Dermis microvascular lymphatic vessel endothelial cell (primary cell): ENCODE measurements at regions not wholly inside any gene's neighbourhood (a gene's known extent, or its start where the extent isn't known, plus 50 kb on each side); places are given as distances from the start of the nearest gene placed in this dataset.
"Not testable (repeated sequence)": the region's sequence is repeated elsewhere in the genome, so short reads cannot be mapped to it uniquely, and the experiment has no call there.

Source experiments
- DNase-seq, 2 donors: peaks; one replicate each; pipeline versions ENCODE4 v3.0.0 to v3.0.0-alpha.2; 2010; ENCODE audit warnings: low read depth in 2 of 2

DNA sequence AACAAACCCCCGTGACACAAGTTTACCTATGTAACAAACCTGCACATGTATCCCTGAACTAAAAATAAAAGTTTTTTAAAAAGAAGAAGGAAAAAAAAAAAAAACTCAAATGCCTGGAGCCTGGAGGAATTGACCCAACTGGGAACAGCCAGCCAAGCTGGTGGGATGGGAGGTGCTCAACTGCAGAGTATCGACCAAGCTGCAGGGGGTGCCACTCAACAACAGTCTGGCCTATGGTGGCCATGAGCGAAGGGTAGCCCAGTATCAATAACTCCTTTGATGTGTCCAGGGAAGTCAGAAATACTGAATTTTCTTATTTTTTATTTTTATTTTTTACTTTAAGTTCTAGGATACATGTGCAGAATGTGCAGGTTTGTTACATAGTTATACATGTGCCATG, 310.3 kb upstream of the DLGAP1 start:
- DNase-seq: no peak

DNA sequence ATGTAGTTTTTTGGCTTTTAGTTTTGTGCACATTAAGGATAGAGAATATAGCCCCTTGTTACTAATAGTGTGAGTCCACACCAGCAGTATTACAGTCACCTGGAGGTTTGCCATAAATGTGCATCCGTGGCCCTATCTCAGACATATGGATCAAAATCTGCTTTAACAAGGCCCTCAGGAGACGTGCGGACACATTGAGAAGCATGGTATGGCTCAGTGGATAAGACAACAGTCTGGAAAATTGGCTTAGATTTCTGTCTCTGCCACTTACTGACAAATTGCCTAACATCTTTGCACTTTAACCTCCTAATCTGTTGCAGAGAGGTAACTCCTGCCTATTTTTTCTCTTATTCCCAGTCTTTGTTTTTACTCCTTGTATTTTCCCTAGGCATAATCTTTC, 307.2 kb upstream of the DLGAP1 start:
- no peak for DNase-seq

DNA sequence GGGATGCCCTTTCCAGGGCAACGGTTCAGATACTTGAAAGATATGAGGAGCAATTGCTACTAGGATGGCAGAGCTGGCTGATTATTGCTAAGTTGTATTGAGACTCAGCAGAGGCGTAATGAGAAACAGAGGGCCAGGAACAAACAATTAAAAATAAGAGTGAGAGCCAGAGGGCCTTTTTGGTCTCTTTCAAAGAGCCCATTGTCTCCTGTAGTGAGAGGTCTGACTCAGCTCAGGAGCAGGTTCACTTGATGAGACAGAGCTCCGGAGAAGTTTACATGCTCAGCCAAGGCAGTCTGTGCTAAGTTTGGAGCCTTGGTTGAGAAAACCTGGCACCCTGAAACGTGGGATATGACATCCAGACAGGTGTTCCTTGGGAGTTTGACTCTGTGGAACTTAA, 303.9 kb upstream of the DLGAP1 start:
- DNase-seq: no peak

DNA sequence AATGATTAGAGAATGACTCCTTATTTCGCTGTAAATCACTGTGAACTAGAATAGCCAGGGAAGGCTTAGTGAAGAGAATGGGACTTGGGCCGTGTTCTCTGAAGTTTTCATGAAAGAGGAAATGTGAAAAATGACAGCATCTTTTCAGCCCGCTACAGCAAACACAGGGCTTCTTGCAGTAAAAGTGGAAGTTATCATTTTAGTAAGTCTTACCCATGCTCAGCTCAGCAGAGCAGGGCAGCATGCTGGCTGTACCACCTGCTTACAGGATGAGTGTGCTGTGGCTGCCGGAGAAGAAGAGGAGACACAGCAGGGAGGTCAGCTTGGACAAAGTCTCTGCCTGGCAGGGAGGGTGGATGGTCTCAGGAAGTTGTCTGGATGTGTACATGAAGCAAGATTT, 300.7 kb upstream of the DLGAP1 start:
- DNase-seq: no peak

DNA sequence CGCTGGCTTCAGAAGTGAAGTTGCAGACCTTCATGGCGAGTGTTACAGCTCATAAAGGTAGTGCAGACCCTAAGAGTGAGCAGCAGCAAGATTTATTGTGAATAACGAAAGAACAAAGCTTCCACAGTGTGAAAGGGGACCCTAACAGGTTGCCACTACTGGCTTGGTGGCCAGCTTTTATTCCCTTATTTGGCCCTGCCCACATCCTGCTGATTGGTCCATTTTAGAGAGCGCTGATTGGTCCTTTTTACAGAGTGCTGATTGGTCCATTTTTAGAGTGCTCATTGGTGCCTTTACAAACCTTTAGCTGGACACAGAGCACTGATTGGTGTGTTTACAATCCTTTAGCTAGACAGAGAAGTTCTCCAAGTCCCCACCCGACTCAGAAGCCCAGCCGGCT, 298.0 kb upstream of the DLGAP1 start:
- DNase-seq: not testable (repeated sequence)

DNA sequence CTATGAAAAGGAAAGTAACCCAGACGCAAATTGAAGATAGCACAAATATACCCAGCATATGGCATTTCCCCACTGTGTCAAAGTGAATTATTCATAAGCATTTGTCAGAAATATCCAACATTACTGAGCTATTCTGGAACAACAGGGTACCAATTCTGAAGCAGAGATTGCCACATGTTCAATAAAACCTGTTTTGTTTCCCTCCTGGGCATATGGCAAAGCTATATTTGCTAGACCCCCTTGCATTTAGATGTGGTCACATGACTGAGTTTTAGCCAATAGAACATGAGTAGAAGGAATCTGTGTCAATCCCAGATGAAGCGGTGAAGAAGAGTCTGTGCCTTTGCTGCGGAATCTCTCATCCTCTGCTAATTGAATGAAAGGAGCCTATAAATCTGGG, 296.4 kb upstream of the DLGAP1 start:
- DNase-seq: no peak

DNA sequence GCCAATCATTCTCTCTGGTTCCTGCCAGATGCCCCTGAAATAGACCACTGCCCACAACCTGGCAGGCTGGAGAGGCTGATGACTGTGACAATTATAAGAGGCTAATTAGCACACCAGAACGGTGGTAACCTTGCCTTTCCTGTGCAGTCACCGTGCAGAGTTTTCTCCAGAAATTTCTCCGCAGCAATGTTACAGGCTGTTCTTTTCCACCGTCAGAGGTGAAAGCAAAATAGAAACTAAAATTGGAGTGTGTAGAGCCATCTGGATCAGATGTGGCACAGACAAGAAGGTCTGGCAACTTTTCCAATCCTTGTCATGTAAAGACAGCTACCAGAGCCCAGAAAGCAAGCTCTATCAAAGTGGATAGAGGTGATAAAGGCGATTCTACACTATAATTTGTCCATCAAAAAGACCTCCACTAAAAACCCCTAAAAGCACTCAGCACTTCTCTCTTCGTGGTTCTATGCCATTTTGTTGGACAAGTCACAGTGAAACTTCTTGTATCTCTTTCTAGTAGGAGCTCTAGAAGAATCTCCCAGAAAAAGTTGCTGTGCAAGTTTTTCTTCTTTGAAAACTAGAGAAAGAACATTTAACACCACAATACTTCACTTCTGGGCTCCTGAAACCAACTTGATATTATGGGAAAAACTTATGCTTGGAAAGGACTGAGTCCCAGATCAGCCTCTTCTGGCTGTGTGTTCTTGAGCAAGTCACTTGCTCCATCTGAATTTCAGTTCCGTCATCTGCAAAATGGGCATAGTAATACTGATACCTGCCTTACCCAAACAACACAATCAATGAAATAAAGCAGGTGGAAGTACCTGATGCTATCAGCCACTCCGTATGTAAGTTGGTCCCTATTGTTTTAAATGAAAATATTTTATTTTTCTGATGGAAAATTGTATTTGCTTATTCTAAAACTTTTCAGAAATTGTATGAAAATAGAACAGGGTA, 295.6 kb upstream of the DLGAP1 start:
- no peak for DNase-seq

DNA sequence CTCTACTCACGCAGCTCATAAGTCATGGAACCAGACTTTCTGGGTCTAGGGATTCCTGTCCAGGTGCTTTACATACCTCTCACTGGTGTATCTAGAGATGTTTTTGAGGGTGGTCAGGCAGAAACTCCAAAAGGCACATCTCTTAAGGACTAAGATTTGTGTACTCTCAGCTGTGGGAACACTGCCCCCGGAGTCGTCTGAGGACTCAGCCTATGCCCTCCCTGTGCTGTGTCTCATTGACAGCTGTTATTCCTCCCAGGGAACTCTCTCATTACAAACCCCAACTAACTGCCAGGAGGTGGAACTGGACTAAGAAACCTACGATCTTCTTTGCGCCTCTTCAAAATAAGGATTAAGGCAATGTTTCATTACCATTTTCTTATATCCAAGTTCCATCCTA, 293.9 kb upstream of the DLGAP1 start:
- DNase-seq: no peak

DNA sequence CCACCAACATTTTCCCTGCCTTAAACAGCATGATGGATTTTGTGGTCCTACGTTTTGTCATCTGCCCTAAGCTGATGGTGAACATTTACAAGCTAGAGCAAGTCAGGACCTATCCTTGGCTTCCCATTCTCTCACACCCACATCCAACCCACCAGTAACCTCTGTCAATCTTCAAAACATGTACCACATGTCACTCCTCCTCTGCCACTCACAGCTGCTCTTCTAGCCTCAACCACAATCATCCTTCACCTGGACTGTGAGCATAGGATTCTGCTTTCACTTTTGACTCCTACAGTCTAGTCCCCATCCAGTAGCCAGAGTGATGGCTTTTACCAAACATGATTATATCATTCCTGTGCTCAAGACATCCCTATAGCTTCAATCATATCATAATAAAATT, 279.8 kb upstream of the DLGAP1 start:
- no peak for DNase-seq

DNA sequence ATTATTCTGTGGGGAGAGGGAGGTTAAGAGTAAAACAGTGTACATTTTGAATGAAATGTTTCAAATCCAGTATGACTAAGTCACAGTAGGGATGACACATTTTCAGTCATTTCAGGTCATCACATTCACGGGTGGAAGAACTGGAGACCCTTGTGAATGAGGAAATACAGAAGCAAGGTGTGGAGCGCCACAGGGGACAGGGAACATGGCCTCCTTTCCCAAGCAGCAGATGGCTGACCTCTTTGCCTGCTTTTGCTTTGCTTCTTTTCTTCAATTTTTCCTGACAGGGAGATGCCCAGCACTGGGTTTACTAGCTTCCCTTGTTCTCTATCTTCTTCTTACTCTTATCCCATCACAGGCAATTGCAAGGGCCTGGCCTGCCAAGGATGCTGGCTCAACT, 278.9 kb upstream of the DLGAP1 start:
- no peak for DNase-seq

DNA sequence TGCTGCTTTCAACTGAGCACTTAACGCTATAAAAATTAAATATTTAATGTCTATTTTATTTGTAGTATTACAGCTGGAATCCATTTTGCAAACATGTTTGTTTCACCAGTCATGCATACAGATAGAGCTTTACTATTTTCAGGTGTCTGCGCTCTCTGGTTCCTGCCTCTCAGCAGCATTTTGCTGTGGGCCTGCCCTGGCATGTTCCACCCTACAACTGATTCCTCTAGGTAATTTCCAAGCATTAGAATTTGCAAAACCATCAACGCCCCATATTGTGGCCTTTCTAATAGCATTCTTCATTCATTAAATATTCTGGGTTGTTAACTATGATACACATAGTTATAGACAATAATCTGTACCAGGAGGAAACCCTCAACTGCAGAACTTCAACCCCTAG, 266.4 kb upstream of the DLGAP1 start:
- no peak for DNase-seq

DNA sequence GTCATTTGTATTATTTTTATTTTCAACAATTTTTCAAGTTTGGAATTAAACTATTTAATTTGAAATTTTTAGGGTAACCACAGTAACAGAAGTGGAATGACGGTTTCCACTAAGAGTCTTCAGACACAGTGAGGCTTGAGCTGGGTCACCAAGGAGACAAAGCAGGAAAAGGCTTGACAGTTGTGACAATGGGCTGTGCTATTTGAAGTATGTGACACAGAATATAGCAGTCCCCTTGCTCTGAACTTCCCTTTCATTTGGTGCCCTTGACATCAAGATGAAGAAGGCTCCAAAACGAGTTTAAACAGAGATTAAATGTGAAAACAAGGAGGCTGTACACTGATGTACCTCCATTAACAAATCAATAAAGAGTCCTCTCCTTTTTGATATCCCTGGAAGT, 265.4 kb upstream of the DLGAP1 start:
- no peak for DNase-seq

DNA sequence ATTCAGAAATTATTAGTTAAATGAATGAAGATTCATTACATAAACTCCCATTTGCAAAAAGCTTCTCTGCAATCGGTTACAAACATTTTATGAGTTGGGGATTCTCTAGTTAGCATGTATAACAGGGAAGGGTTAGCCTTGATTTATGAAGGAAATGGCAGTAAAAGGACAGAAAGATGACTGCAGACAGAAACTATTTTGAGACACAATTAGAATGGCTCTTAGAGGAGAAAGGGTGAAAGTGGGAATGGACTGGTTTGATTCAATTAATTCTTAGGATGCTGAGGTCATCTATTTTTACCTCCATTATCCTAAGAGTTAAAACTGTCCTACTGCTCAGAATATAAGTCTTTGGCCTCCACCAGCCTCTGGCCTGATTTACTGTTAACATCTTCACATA, 250.8 kb upstream of the DLGAP1 start:
- DNase-seq: no peak

DNA sequence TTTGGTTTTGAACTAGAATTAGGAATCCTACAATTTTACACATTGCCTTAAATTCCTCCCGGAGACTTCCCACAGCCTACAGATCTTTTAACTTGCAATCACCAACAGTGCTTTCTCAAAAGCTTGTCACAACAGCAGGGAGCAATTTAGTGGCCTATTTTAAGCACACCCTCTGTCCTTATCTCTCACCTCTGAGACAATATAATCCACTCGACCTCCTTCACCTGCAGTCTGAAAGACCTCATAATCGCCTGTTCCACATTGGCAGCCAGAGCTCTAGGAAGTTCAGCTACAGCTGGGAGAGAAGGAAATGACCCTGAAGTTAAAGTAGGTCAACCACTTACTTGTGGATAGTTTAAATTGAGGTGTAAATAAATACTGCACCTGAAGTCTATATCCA, 249.7 kb upstream of the DLGAP1 start:
- no peak for DNase-seq

DNA sequence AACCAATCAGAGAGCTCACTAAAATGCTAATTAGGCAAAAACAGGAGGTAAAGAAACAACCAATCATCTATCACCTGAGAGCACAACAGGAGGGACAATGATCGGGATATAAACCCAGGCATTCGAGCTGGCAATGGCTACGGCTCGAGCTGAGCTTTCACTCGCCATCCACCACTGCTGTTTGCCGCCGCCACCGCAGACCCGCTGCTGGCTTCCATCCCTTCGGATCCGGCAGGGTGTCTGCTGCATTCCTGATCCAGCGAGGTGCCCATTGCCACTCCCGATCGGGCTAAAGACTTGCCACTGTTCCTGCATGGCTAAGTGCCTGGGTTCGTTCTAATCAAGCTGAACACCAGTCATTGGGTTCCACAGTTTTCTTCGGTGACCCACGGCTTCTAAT, 236.7 kb upstream of the DLGAP1 start:
- no peak for DNase-seq

DNA sequence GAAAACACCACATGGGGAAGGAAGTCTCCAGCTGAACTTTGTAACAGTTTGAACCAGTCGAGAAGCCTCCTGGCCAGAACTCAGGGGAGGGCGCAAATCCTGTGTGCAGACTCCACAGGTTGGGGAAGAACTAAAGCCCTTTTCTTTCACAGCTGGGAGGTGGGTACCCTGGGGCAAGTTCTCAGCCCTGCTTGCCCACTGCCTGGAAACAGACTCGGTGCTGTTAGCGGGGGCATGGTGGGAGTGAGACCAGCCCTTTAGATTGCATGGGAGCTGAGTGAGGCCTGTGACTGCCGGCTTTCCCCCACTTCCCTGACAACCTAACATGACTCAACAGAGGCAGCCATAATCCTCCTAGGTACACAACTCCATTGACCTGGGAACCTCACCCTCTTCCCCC, 223.6 kb upstream of the DLGAP1 start:
- DNase-seq: not testable (repeated sequence)

DNA sequence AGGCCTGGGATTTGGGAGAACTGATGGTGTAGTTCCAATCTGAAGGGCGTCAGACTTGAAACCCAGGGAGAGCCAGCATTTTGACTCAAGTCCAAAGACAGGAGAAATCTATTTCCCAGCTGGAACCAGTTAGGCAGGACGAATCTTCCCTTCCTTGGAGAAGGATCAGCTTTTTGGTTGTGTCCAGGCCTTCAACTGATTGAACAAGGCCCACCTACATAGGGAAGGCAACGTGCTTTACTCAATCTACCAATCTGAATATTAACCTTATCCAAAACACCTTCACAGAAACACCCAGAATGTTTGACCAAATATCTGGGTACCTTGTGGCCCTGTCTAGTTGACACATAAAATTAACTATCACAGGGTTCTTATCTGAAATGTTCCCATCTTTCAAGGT, 221.9 kb upstream of the DLGAP1 start:
- no peak for DNase-seq

DNA sequence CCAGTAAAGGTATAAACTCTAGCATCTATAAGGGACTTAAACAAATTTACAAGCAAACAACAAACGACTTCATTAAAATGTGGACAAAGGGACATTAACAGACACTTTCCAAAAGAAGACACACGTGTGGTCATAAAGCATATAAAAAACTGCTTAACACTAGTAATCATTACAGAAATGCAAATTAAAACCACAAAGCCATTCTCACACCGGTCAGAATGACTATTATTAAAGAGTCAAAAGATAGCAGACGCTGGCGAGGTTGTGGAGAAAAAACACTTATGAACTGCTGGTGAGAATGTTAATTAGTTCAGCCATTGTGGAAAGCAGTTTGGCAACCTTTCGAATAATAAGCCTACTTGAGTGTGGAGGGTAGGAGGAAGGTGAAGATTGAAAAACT, 217.1 kb upstream of the DLGAP1 start:
- DNase-seq: no peak

DNA sequence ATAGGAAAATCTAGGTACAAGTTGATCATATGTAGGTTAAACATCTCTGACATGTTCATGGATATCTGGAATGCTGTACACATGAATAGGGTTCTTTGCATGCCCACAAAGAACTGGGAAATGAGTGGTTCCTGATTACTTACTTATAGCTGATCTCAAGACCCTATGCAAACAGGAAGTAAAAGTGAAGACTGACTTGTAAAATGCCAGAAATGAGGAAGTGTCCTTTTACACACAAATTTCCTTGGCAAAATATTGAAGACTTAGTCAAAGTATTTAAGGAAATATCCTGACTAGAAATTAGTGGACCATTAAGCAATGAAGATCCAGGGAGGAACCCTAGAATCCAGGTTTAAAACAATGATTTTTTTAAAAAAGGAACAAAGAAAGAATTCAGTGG, 203.7 kb upstream of the DLGAP1 start:
- no peak for DNase-seq

DNA sequence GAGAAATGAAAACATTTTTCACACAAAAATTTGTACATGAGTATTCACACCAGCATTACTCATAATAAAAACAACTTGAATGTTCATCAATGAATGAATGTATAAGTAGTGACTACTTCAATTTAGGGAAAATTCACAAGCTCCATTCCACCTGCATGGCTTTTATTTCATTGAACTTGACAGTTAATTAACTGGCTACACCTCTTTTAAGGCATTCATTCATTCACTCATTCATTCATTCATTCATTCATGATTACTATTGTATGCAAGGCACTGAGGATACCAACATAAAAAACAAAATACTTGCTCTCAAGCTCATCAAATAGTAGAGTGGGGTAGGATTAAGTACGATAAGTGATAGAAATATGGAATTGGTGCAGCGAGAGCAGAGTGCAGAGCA, 198.3 kb upstream of the DLGAP1 start:
- no peak for DNase-seq

DNA sequence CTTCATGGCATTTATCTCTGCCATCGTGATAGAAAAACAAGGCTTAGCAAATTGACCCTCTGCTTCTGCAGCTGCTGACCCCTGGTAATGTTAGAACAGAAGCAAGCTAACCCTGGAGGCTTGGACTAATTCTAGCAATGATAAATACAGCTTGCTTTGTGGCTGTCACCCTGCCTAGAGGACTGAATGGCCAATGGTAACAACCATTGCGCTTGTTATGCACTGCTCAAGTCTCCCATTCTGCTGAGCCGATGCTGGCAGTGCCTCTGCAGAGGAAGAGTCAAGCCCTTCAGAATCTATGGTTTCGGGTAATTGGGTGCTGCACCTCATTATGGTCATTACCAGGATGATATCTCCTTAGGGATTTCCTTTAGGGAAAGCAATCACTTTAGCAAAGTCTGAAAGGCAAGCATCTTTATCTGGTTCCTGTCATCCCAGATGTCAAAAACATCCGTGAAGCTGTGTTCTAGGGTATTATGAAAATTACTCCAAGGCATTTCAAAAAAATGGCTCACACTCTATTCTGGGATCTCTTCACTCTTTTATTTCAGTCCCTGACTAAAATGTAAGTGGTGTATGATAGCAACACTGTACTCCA, 186.8 kb upstream of the DLGAP1 start:
- DNase-seq: no peak

DNA sequence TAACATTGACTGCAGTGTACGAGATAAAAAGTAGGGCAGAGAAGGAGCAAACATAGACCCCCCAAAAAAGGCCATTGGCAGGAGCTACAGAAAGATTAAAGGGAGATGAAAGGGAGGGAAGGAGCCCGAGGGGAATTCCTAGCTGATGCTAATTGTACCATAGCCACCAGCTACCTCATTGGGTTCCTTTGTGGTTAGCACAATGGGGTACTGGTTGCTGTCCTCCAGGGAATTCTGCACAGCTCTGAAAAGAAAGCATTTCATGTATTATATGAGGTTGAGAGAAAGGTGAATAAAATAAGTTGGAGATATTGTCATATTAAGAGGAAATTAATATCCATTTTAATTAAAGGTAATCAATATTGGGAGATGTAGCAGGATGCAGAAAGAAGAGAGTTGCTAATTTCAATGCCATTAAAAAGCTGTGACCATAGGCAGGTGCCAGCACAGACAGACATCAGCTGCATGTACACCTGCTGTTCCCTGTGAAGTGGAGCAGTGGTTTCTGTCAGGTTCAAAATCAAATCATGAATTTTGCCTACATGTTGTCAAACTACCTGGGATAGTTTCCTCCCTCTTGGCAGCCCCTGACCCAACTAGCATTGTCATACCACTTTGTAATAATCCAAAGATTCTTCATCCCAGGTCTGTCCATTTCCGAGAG, 185.4 kb upstream of the DLGAP1 start:
- DNase-seq: no peak
